NB4 (cell line): ENCODE measurements at regions not wholly inside any gene's neighbourhood (a gene's known extent, or its start where the extent isn't known, plus 50 kb on each side); places are given as distances from the start of the nearest gene placed in this dataset.

ENCODE experiments used
- CTCF ChIP-seq: IDR thresholded peaks from one replicate; pipeline ENCODE4 v1.5.1; 2012; ENCODE audit warnings: low read depth, low read length
- POLR2A ChIP-seq: IDR thresholded peaks from 2 replicates; pipeline ENCODE4 v1.6.1; 2011; ENCODE audit warnings: mild to moderate bottlenecking; ENCODE audit not compliant: insufficient read length; ENCODE audit errors: extremely low read depth
- TF ChIP-seq, protein P1 (sequence below): IDR thresholded peaks from 2 replicates; pipeline ENCODE4 v1.6.1; 2011; ENCODE audit warnings: low read depth, low read length

GRCh38 chr21:23384679-23385078 lies 2222.6 kb downstream of the MRPL39 start:
- TF ChIP-seq CTCF: no peak
- TF ChIP-seq POLR2A: no peak
- TF ChIP-seq, protein P1, sequence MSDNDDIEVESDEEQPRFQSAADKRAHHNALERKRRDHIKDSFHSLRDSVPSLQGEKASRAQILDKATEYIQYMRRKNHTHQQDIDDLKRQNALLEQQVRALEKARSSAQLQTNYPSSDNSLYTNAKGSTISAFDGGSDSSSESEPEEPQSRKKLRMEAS: no peak
